GM18502 (cell line): ENCODE measurements at regions not wholly inside any gene's neighbourhood (a gene's known extent, or its start where the extent isn't known, plus 50 kb on each side); places are given as distances from the start of the nearest gene placed in this dataset.

Experiments
- ATAC-seq: cut with Tn5 transposase; IDR thresholded peaks from one replicate; pipeline ENCODE4 v1.9.1; 2021; ENCODE audit warnings: mild to moderate bottlenecking; ENCODE audit not compliant: unreplicated experiment, poor library complexity

DNA sequence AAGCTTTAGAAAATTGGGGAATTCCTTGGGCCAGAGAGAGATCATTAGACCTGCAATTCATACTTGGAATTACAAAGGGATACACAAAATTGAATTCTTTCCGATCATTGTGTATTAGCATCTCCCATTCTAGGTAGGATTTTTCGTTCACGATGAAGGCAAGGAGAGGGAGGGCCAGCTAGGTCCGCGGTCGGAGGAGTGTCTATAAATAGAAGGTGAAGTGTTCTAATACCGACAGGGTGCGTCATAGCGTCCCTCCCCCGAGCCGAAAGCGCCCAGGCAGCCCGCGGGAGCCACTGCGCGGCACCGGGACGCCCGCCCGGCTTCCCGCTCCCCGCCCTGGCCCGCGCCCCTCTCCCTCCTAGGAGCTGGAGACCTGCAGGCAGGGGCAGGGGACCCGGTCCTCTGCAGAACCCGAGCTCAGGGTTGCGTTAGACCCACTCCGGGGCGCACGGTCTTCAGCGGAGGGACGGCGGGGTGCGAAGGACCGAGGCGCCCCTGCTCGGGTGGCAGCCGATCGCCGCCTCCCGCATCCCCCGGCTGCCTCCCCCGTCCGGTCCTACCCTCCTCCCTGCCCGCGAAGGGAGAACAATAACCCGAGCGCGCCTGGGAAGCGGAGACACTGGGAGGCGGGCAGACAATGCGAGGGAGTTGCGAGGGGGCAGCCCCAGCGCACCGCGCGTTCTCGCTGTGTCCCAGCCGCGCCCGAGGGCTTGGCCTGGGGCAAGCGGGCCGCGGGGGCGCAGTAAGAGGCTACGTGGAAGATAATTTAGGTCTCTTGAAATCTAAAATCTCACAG lies 114.2 kb upstream of the SERTAD2 start:
- ATAC-seq: peak; percentile 90

DNA sequence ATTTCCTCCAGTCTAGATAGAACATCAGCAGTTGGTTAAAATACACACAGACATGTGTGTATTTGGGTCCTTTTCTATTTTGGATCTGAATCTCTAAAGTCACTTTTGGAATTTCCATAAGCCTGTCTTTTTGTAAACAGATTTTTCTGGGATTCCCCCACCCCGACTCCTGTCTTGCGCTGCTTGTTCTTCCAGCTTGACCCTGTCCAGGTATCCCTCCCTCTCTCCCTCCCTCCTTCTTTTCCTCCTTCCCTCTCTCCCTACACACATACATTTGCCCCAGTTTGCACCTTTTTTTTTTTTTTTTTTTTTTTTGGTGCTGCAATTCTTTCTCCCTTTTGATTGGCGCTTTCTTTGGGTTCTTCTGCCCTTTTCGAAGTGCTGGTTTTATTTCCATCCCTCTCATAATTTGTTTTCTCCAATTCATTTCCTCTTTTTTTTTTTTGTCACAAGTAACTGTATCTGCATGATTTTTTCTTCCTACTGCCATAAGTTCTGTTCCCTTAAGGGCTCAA lies 114.8 kb upstream of the SERTAD2 start:
- ATAC-seq: peak; percentile 8

GRCh38 chr2:64769392-64770044 lies 115.8 kb upstream of the SERTAD2 start:
- ATAC-seq: no peak

- no peak for ATAC-seq
Measured at GRCh38 chr2:64770137-64770780, 116.5 kb upstream of the SERTAD2 start.

DNA sequence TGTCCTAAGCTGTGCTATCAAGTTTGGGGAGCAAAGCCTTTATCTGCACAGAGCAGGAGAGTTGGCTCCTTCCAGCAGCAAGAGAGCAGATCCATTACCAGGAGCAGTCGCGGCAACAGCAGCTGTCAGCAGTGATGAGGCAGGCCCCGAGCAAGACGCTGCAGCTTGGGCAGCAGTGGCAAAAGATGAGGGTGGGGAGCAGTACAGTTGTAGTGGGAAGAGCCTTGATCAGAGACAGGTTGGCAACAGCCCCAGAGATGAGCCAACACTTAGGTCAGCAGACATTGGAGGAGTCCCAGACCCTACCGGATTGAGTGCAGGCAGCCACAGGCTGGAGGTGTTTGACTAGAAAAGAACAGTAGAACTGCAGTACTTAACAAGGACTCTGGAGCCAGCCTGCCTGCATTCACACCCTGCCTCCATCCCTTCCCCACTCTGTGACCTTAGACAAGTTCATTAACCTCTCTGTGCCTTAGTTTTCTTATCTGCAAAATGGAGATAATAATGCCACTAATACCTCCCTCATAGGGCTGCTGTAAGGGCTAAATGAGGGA lies 117.1 kb upstream of the SERTAD2 start:
- ATAC-seq: no peak

GRCh38 chr2:64771737-64772136 lies 118.0 kb upstream of the SERTAD2 start:
- ATAC-seq: no peak

DNA sequence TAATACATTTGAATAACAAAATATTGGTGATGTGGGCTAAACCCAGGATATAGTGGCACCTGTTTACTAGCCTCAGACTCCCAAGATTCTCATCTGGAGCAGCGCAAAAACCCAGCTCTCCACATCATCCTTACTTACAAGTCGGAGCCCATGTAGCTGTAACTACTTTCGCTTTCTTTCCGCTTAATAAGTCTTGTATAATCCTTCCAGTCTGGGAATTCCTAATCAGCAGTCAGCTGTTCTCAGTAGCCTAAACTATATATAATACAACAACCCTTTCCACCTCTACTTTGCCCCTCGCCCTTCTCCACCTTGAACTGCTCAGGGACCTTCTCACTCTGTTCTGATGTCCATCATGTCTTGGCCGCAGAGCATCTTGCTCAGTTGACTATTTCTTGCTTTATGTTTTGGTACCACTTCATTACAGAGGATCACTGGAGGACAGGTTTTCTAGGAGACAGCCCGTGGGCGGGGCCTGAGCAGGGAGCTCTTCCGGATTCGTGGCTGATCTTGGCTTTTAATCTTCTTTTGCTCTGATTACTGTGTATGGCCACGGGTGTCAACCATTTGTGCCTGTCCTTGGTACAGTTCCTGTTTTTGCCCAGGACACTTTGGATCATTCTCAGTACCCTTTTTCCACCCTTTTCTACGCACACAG lies 119.9 kb upstream of the SERTAD2 start:
- ATAC-seq: no peak

DNA sequence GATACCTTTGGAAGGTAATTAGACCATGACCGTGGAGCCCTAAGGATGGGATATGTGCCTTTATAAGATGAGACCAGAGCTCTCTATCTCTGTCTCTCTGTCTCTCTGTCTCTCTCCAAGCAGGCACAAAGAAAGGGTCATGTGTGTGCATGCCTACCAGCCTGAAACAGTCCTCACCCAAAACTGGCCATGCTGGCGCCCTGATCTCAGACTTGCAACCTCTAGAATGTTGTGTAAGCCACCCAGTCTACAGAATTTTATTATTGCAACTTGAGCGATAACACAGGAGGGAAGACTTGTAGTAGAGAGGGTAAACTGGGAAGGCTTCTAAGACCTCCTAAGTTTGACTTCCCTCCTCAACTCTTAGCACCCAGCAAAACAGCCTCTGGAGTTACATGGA lies 124.1 kb upstream of the SERTAD2 start:
- no peak for ATAC-seq

GRCh38 chr2:64779117-64779690 lies 125.5 kb upstream of the SERTAD2 start:
- ATAC-seq: no peak

DNA sequence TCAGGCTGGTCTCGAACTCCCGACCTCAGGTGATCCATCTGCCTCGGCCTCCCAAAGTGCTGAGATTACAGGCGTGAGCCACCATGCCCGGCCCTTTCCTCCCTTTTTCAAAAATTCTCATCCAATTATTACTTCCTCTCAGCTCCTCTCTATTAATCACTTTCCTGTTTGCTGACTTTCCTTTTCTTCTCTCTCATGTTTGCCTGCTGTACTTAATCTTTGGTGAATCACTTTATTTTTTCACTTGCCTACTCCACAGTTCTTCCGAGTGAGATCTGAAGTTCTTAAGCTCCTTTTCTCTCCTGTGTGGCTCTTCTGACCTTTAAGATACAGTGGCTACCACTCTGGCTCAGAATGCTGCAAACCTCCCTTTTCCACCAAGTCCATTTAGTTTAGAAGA lies 126.3 kb upstream of the SERTAD2 start:
- ATAC-seq: no peak

- no peak for ATAC-seq
Measured at GRCh38 chr2:64781711-64782390, 128.1 kb upstream of the SERTAD2 start.

DNA sequence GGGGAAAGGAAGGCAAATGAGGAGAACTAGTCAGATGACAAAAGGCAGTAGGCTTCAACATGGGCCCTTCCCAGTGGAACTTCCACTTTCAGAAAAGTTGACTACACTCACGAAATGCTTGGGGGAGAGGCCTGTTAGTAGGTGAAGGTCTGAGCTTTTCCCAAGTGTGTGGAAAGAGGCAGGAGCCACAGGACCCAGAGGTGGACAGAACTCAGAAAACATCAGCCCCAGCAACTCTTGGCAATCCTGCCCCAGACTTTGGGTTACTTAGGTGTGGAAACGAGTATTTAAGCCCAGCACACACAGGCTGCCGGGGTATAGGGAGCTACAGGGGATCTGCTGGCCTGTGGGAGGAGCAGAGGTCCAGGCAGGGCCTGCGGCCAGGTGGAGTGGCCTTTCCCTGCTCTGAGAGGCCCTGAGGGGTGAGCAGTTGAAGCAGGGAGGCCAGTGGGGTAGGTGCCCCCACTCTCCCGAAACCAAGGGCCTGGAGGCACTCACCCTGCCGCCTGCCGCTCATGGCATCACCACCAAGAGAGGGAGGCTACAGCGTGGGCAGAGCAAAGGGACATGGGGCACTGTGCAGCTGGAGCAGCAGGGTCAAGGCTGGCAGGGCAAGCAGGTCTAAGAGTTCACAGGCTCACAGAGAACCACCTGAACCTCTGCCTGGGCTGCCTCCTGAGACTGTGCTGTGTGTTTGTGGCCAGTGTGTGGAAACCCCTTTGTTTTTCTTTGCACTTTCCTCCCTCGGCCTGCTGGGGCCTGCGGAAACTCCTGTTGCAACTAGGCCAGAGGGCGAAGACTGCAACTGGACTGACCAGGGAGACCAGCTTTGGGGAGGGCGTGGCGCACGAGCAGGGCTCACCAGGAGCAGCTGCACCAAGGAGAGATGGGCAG lies 130.7 kb upstream of the SERTAD2 start:
- ATAC-seq: no peak

- no peak for ATAC-seq
Measured at GRCh38 chr2:64785245-64785644, 131.5 kb upstream of the SERTAD2 start.

- no peak for ATAC-seq
Measured at GRCh38 chr2:64786343-64787018, 132.8 kb upstream of the SERTAD2 start.

GRCh38 chr2:64787019-64787365 lies 133.3 kb upstream of the SERTAD2 start:
- ATAC-seq: no peak

DNA sequence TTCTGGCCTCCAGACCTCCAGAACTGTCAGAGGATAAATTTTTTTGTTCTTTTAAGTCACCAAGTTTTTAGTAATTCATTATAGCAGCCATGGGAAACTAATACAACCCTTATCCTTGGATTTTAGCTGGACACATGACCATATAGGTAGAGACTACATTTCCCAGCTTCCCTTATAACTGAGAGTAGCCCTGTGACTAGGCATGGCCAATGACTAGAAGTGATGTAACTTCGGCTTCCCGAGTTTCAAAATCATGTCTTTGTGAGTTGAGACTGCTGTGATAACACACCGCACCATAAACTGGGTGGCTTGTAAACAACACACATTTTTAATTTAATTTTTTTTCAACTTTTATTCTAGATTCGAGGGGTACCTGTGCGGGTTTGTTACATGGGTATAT lies 134.0 kb upstream of the SERTAD2 start:
- no peak for ATAC-seq

DNA sequence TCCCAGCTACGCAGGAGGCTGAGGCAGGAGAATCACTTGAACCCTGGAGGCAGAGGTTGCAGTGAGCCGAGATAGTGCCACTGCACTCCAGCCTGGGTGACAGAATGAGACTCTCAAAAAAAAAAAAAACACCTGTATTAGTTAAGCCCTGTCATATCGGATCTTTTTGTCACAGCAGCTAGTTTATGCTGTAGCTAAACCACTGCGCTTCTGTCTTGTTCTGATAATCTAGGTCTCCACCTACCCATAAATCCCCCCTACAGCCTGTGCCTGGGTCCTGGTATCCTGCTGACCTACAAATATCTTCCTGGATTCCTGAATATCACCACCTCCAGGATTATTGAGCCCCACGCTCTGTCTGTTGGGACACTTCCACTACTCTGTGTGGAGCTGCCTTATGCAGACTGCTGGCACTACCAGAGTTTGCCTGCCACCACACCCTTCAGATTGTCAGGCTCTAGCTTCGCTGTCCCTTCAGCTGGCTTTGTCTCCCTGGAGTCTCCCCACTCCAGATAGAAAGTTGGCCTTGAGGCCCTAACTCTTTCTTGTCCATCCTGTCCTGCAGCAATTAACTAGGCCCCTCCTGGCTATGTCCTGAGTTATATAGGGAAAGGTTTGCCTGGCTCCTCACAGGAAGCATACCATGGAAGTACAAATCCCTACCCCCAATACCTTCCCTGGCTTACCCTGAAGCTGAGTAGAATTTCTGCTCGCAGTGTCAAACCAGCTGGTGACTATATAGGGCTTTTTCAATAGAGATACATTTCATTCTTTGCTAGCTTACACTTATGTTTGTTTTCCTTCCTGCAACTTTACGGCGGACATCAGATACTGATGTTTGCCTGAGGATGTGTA lies 136.0 kb upstream of the SERTAD2 start:
- no peak for ATAC-seq
